K562 (cell line): ENCODE measurements at regions not wholly inside any gene's neighbourhood (a gene's known extent, or its start where the extent isn't known, plus 50 kb on each side); places are given as distances from the start of the nearest gene placed in this dataset.

ENCODE experiments used
- ATAC-seq: fragments of 200-7000 bp; cut with Tn5 transposase; 3 replicates; pipeline ENCODE4 v1.9.1; 2020; ENCODE audit warnings: moderate library complexity
- BruUV-seq: library from RNA; stranded (reverse); fragments of 400-500 nt; replicated peaks from 2 replicates; lab custom pipeline; 2021; lab: Mats Ljungman, UMichigan
- CTCF ChIA-PET: fragments of 300-600 bp; formaldehyde crosslinking; extraction: SDS; loops from one replicate; lab custom pipeline; 2021; ENCODE audit warnings: low intra/inter-chr PET ratio; lab: Yijun Ruan, JAX
- POLR2A ChIA-PET: fragments of 300-600, 350-650 bp; sonication (Branson Sonifier 250); formaldehyde crosslinking; extraction: SDS; loops from one replicate; lab custom pipeline; 2021; ENCODE audit warnings: antibody characterized with exemption, inconsistent platforms; lab: Yijun Ruan, JAX
- DNase-seq, 4 experiments: peaks; one replicate each; pipeline versions ENCODE4 v3.0.0 to v3.0.0-alpha.2; 2011 to 2018; ENCODE audit warnings: low spot score in 3 of 4, mixed read lengths in 3 of 4; ENCODE audit errors: extremely low read depth in 1 of 4
- FAIRE-seq: peaks from 2 replicates; lab custom pipeline; 2011; peaks lifted over from hg19 to GRCh38; lab: Jason Lieb, UNC
- H2AFZ ChIP-seq: 2 replicates; pipeline ENCODE4 v1.6.0; 2011; ENCODE audit warnings: low read depth, low read length, control low read depth, inconsistent platforms
- H3K27ac ChIP-seq: fragments of 200-600 bp; 3 replicates; pipeline ENCODE4 v1.8.0; 2011; ENCODE audit warnings: low read depth, mild to moderate bottlenecking, control low read depth, inconsistent platforms, low read length, moderate library complexity, mixed read lengths; ENCODE audit errors: extremely low read depth
- H3K27me3 ChIP-seq, 2 experiments: fragments of 300-600 bp in 1 of 2; 2 replicates in 1 of 2; 3 replicates in 1 of 2; pipeline versions ENCODE4 v1.6.0 to v1.8.0; 2011; ENCODE audit warnings: inconsistent platforms in 2 of 2, low read length in 2 of 2, mild to moderate bottlenecking in 1 of 2, mixed read lengths in 1 of 2, moderate library complexity in 1 of 2; ENCODE audit not compliant: control insufficient read depth in 2 of 2, insufficient read depth in 2 of 2
- H3K36me3 ChIP-seq: fragments of 300-600 bp; 3 replicates; pipeline ENCODE4 v1.8.0; 2011; ENCODE audit warnings: mild to moderate bottlenecking, low read length, inconsistent platforms; ENCODE audit not compliant: control insufficient read depth, insufficient read depth
- H3K4me1 ChIP-seq, 2 experiments: fragments of 200-600 bp in 1 of 2; replicated peaks in 1 of 2; 2 replicates in 1 of 2; 3 replicates in 1 of 2; pipeline versions ENCODE4 v1.5.1 to v1.8.0; 2011; ENCODE audit warnings: inconsistent platforms in 2 of 2, low read length in 2 of 2, mild to moderate bottlenecking in 1 of 2, mixed read lengths in 1 of 2, moderate library complexity in 1 of 2; ENCODE audit not compliant: control insufficient read depth in 2 of 2, insufficient read depth in 2 of 2
- H3K4me2 ChIP-seq: 2 replicates; pipeline ENCODE4 v1.6.1; 2011; ENCODE audit warnings: low read length, control low read depth, inconsistent platforms, mixed read lengths; ENCODE audit not compliant: insufficient read depth
- H3K4me3 ChIP-seq: fragments of 200-600 bp; sonication (generic), shearing (Covaris generic); 2 replicates; pipeline ENCODE4 v1.5.1; 2016; ENCODE audit warnings: control low read depth, inconsistent platforms
- H3K79me2 ChIP-seq: fragments of 200-600 bp; 3 replicates; pipeline ENCODE4 v1.8.0; 2011; ENCODE audit warnings: low read length, inconsistent platforms; ENCODE audit not compliant: control insufficient read depth, insufficient read depth
- H3K9ac ChIP-seq, 2 experiments: 2 replicates each; pipeline versions ENCODE4 v1.6.0 to v1.6.1; 2011; ENCODE audit warnings: low read depth in 2 of 2, low read length in 2 of 2, control low read depth in 1 of 2, inconsistent platforms in 1 of 2, mild to moderate bottlenecking in 1 of 2, mixed read lengths in 1 of 2; ENCODE audit not compliant: insufficient read depth in 1 of 2
- H3K9me1 ChIP-seq: one replicate; pipeline ENCODE4 v1.6.0; 2011; ENCODE audit warnings: inconsistent platforms, mild to moderate bottlenecking, low read length, moderate library complexity; ENCODE audit not compliant: control insufficient read depth, insufficient read depth
- H3K9me3 ChIP-seq: replicated peaks from 2 replicates; pipeline ENCODE4 v1.5.1; 2011; ENCODE audit warnings: low read depth, low read length, inconsistent platforms; ENCODE audit not compliant: control insufficient read depth, insufficient read depth
- H4K20me1 ChIP-seq: replicated peaks from 2 replicates; pipeline ENCODE4 v1.6.1; 2011; ENCODE audit warnings: low read length, inconsistent platforms, mixed read lengths; ENCODE audit not compliant: control insufficient read depth, insufficient read depth
- CREB1 ChIP-seq, 2 experiments: sonication (generic) in 1 of 2; formaldehyde crosslinking in 1 of 2; IDR thresholded peaks; 2 replicates each; pipeline versions ENCODE4 v1.6.1 to v1.8.0; 2012 to 2022; ENCODE audit warnings: inconsistent platforms in 1 of 2, mild to moderate bottlenecking in 1 of 2, missing genetic modification reagents in 1 of 2, moderate library complexity in 1 of 2
- EWSR1 ChIP-seq: fragments of 450-650 bp; IDR thresholded peaks from 2 replicates; pipeline ENCODE4 v1.6.1; 2018; ENCODE audit warnings: borderline replicate concordance, mild to moderate bottlenecking, low read depth, moderate library complexity; ENCODE audit not compliant: partially characterized antibody
- KDM4B ChIP-seq, 2 experiments: fragments of 450-650 bp in 1 of 2; sonication (generic) in 1 of 2; IDR thresholded peaks; 2 replicates each; pipeline ENCODE4 v1.6.1; 2016 to 2017; ENCODE audit warnings: borderline replicate concordance in 2 of 2, antibody characterized with exemption in 1 of 2, low read depth in 1 of 2, mild to moderate bottlenecking in 1 of 2
- NCOA2 ChIP-seq, 2 experiments: fragments of 450-650 bp; IDR thresholded peaks; 2 replicates each; pipeline ENCODE4 v1.6.1; 2018; ENCODE audit warnings: mild to moderate bottlenecking in 2 of 2, moderate library complexity in 1 of 2; ENCODE audit not compliant: partially characterized antibody in 2 of 2
- NCOA6 ChIP-seq: fragments of 450-650 bp; IDR thresholded peaks from 2 replicates; pipeline ENCODE4 v1.6.1; 2017; ENCODE audit warnings: mild to moderate bottlenecking
- TARDBP ChIP-seq: fragments of 450-650 bp; IDR thresholded peaks from 2 replicates; pipeline ENCODE4 v1.6.1; 2016
- ZNF282 ChIP-seq: sonication (generic); formaldehyde crosslinking; IDR thresholded peaks from 2 replicates; pipeline ENCODE4 v1.8.1; 2023; ENCODE audit warnings: missing genetic modification reagents
- ZNF507 ChIP-seq: conservative IDR thresholded peaks from 2 replicates; pipeline ENCODE4 v1.6.1; 2017; ENCODE audit warnings: missing genetic modification characterization, missing compliant biosample characterization
- WGBS: fragments of 100-300 bp; shearing (Covaris generic); methylation state at CpG from one replicate; pipeline ENCODE4 v1.1.6; 2016; ENCODE audit warnings: low coverage, mixed read lengths; ENCODE audit not compliant: insufficient coverage; ENCODE audit errors: missing lambda C conversion rate; 5-methylcytosine and 5-hydroxymethylcytosine counted together
- in situ Hi-C: fragments of 300-500 bp; cut with MboI; formaldehyde crosslinking; loops from 4 replicates; pipeline ENCODE4 v1.15.0; 2018; ENCODE audit warnings: inconsistent platforms, mixed read lengths
- intact Hi-C: fragments of 100-400 bp; cut with micrococcal nuclease; formaldehyde crosslinking; loops from 2 replicates; pipeline ENCODE4 v1.14.2; 2022
- TF ChIP-seq, protein P1 (sequence below): fragments of 450-650 bp; formaldehyde crosslinking; conservative IDR thresholded peaks from 2 replicates; pipeline ENCODE4 v1.4.0; 2022; ENCODE audit warnings: mild to moderate bottlenecking, missing genetic modification characterization
- TF ChIP-seq, protein P2 (sequence below): fragments of 250-450 bp; sonication (Bioruptor Pico); IDR thresholded peaks from 2 replicates; pipeline ENCODE4 v1.4.0; 2020; ENCODE audit warnings: mild to moderate bottlenecking, moderate library complexity
- TF ChIP-seq, protein P3 (sequence below), 2 experiments: IDR thresholded peaks in 1 of 2; conservative IDR thresholded peaks in 1 of 2; 2 replicates each; pipeline ENCODE4 v1.6.1; 2016; ENCODE audit warnings: low read depth in 2 of 2, mild to moderate bottlenecking in 1 of 2, missing compliant biosample characterization in 1 of 2, missing genetic modification characterization in 1 of 2, moderate library complexity in 1 of 2
- TF ChIP-seq, protein P4 (sequence below): sonication (generic); formaldehyde crosslinking; IDR thresholded peaks from 2 replicates; pipeline ENCODE4 v1.8.1; 2022; ENCODE audit warnings: missing genetic modification reagents

DNA sequence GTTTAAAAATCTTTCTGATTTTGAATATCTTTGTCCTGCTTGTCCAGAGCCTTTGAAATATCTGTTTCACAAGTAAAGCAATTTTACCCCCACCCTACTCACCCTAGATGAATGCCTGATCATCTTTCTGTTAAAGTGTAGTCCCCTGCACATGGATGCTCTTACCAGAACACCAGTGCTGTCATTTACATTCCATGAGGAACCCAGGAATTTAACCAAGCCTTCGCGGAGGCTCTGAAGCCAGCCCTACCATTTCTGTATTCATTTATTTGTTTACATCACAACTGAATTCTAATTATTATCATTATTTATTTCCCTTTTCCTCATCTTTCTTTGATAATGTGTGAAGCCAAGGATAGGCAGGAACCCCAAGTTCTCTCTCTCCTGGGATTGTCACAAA is 167.8 kb upstream of the MYO3A start:
- CTCF ChIA-PET = no interaction called here
- POLR2A ChIA-PET = no interaction called here
- Histone ChIP-seq H3K9me1 (no peaks in the 10 kb centered on the region), H3K4me1 (peaks cover 0 to 10% of the 10 kb centered on the region in 2 experiments; a peak in 2 of 5 replicates), H3K9ac (peak overlapping the region in 1 of 2 experiments; percentile 21; a peak in 1 of 4 replicates), H3K27me3 (no peaks in the 10 kb centered on the region), H3K79me2 (no peaks in the 10 kb centered on the region), H3K9me3 (0 out of 2 replicates have a peak, but pooled peaks cover 1% of the 10 kb centered on the region), H3K27ac (no peak overlapping the region), H3K36me3 (no peaks in the 10 kb centered on the region), H2AFZ (peak overlapping the region; percentile 48; the same call in 1 of the 2 replicates), H4K20me1 (no peaks in the 10 kb centered on the region), H3K4me2 (peak overlapping the region; percentile 66), H3K4me3 (no peak overlapping the region)
- 13% methylated on average over 2 of the region's 2 CpGs for WGBS
- BruUV-seq = no TSS peak
- intact Hi-C loops (no loop called here), in situ Hi-C loops (no loop called here)
- DNase-seq (no peak), FAIRE-seq (no peak), ATAC-seq (peak; percentile 39; the same call in 1 of the 3 replicates)
- TF ChIP-seq KDM4B (IDR thresholded peaks at IDR 0.05; ENCODE audit: borderline replicate concordance in 2 of 2, low read depth in 1 of 2) (no peak), ZNF282 (CRISPR knock-in tag) (no peak), CREB1 (IDR thresholded peaks at IDR 0.05) (no peak), CREB1 (CRISPR knock-in tag; IDR thresholded peaks at IDR 0.05) (no peak), ZNF507 (tag) (no peak), TARDBP (no peak), EWSR1 (no peak), NCOA2 (IDR thresholded peaks at IDR 0.05; ENCODE audit: partially characterized antibody in 2 of 2) (no peak), NCOA6 (no peak)
- TF ChIP-seq, protein P1, sequence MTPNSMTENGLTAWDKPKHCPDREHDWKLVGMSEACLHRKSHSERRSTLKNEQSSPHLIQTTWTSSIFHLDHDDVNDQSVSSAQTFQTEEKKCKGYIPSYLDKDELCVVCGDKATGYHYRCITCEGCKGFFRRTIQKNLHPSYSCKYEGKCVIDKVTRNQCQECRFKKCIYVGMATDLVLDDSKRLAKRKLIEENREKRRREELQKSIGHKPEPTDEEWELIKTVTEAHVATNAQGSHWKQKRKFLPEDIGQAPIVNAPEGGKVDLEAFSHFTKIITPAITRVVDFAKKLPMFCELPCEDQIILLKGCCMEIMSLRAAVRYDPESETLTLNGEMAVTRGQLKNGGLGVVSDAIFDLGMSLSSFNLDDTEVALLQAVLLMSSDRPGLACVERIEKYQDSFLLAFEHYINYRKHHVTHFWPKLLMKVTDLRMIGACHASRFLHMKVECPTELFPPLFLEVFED (CRISPR knock-in tag) = no peak
- TF ChIP-seq, protein P2, sequence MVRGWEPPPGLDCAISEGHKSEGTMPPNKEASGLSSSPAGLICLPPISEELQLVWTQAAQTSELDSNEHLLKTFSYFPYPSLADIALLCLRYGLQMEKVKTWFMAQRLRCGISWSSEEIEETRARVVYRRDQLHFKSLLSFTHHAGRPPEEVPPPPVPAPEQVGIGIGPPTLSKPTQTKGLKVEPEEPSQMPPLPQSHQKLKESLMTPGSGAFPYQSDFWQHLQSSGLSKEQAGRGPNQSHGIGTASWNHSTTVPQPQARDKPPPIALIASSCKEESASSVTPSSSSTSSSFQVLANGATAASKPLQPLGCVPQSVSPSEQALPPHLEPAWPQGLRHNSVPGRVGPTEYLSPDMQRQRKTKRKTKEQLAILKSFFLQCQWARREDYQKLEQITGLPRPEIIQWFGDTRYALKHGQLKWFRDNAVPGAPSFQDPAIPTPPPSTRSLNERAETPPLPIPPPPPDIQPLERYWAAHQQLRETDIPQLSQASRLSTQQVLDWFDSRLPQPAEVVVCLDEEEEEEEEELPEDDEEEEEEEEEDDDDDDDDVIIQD = no peak
- TF ChIP-seq, protein P3, sequence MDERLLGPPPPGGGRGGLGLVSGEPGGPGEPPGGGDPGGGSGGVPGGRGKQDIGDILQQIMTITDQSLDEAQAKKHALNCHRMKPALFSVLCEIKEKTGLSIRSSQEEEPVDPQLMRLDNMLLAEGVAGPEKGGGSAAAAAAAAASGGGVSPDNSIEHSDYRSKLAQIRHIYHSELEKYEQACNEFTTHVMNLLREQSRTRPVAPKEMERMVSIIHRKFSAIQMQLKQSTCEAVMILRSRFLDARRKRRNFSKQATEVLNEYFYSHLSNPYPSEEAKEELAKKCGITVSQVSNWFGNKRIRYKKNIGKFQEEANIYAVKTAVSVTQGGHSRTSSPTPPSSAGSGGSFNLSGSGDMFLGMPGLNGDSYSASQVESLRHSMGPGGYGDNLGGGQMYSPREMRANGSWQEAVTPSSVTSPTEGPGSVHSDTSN (CRISPR knock-in tag; IDR thresholded peaks at IDR 0.05; ENCODE audit: low read depth) = no peak
- TF ChIP-seq, protein P3 (tag; conservative IDR thresholded peaks at IDR 0.05; ENCODE audit: low read depth) = no peak
- TF ChIP-seq, protein P4, sequence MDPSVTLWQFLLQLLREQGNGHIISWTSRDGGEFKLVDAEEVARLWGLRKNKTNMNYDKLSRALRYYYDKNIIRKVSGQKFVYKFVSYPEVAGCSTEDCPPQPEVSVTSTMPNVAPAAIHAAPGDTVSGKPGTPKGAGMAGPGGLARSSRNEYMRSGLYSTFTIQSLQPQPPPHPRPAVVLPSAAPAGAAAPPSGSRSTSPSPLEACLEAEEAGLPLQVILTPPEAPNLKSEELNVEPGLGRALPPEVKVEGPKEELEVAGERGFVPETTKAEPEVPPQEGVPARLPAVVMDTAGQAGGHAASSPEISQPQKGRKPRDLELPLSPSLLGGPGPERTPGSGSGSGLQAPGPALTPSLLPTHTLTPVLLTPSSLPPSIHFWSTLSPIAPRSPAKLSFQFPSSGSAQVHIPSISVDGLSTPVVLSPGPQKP = no peak
